GM23248 (cell line): ENCODE measurements at regions not wholly inside any gene's neighbourhood (a gene's known extent, or its start where the extent isn't known, plus 50 kb on each side); places are given as distances from the start of the nearest gene placed in this dataset.

ENCODE experiments used
- EZH2 ChIP-seq: fragments of 200-600 bp; sonication (generic); IDR thresholded peaks from 2 replicates; pipeline ENCODE4 v1.6.1; 2018; ENCODE audit warnings: antibody characterized with exemption, mild to moderate bottlenecking; ENCODE audit not compliant: insufficient read depth, poor library complexity, severe bottlenecking
- EZH2phosphoT487 ChIP-seq: fragments of 200-600 bp; sonication (generic); IDR thresholded peaks from 2 replicates; pipeline ENCODE4 v1.6.1; 2018; ENCODE audit warnings: antibody characterized with exemption, moderate library complexity, mild to moderate bottlenecking, low read depth; ENCODE audit not compliant: insufficient read depth

DNA sequence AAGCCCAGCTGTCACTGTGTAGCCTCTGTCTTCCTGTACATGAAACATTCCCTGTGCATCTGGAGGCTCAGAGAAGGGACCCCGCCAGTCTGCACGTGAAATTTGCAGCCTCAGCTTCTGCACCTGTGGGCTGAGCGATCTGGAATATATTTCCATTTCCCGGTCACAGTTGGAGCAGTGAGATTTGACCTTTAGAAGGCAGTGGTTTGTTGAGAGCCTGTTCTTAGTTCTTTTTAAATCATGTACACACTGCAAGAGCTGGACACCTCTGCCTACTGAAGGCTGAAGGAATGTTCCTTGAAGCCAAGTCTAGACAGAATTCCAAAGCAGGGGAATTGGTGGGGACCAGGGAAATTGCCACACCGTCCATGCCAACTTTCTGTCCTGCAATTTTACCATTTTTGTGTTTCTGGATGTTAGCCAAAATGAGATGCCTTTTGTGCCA, 706.6 kb downstream of the INHBA start:
- TF ChIP-seq EZH2 (no peak), EZH2phosphoT487 (no peak)
